ENCODE measurements at regions not wholly inside any gene's neighbourhood (a gene's known extent, or its start where the extent isn't known, plus 50 kb on each side); places are given as distances from the start of the nearest gene placed in this dataset.

DNA sequence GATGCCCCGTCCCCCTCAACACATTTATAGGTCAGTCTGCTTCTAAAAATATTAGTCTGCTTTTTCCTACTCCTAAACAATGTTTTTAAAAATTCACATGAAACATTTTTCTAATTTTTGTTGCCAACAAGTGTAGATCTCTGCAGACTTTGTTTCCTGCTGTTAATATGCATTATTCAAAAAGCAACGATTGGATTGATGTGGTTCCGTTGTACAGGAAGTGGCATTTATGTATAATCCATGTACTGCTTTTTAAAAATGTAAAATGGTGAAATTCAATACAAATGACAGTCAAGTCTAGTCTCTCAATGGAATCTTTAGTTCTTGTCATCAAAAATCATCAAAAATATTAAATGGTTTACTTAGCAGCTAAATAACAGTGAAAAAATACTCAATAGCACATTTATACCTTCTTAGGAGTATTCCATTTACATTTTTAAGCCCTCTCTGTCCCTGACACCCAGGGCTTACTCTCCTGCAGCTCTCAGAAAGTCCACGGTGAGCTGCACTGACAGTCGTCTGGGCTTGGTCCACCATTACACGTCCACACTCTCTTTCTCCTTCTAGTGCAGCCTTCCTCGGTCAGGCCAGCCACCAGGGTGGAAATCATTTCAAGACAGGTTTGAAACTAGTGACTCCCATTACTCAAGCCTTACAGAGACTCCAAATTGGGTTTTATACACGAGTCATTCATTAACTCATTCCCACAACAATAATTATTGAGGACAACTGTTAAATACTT is 211.5 kb downstream of the TMEM200A start:
- TF ChIP-seq, protein P1, sequence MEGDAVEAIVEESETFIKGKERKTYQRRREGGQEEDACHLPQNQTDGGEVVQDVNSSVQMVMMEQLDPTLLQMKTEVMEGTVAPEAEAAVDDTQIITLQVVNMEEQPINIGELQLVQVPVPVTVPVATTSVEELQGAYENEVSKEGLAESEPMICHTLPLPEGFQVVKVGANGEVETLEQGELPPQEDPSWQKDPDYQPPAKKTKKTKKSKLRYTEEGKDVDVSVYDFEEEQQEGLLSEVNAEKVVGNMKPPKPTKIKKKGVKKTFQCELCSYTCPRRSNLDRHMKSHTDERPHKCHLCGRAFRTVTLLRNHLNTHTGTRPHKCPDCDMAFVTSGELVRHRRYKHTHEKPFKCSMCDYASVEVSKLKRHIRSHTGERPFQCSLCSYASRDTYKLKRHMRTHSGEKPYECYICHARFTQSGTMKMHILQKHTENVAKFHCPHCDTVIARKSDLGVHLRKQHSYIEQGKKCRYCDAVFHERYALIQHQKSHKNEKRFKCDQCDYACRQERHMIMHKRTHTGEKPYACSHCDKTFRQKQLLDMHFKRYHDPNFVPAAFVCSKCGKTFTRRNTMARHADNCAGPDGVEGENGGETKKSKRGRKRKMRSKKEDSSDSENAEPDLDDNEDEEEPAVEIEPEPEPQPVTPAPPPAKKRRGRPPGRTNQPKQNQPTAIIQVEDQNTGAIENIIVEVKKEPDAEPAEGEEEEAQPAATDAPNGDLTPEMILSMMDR (IDR thresholded peaks at IDR 0.05) = no peak
- TF ChIP-seq POLR2A (IDR thresholded peaks at IDR 0.05) = no peak
